NAMALWA (cell line): ENCODE measurements at regions not wholly inside any gene's neighbourhood (a gene's known extent, or its start where the extent isn't known, plus 50 kb on each side); places are given as distances from the start of the nearest gene placed in this dataset.
A peak's percentile ranks its signal among the peaks of the same experiment; 100 is the strongest.
"Not testable (repeated sequence)": the region's sequence is repeated elsewhere in the genome, so short reads cannot be mapped to it uniquely, and the experiment has no call there.

Experiments
- DNase-seq: peaks from one replicate; pipeline ENCODE4 v3.0.0-alpha.2; 2015; ENCODE audit warnings: low spot score

- no peak for DNase-seq
These were observed 155.3 kb downstream of the RAD51AP2 start for GRCh38 chr2:17362956-17363355.

DNA sequence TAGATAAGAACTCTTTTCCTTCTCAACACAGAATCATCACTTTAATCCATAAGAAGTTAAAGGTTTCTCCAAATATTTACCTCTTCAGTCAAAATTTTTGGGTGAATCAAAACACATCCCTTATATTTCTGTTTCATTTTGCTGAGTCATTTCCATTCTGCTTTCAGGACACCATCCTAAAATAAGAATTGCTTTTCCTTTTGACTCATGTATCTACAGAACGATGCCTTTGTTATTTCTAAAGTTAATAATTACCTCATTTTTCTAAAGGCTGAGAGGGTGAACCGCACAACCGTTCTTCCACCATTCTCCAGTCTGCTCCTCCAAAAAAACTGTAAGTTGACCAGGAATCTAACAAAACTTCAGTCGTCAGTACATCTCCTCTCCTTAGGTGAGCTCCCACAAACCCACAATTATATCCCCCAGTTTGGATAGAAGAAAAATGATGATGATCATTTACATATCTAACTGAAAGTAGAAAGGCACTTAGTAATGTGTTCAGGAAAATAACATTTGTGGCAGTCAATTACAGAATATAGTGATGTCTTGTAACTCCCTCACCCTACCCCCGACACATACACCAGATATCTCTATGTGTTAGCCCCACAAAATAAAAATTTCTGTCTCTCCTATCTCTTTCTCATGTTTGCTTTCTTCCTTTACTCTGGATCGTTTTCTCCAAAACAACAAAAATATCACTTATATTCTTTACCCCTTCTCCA is 162.5 kb downstream of the RAD51AP2 start:
- no peak for DNase-seq

DNA sequence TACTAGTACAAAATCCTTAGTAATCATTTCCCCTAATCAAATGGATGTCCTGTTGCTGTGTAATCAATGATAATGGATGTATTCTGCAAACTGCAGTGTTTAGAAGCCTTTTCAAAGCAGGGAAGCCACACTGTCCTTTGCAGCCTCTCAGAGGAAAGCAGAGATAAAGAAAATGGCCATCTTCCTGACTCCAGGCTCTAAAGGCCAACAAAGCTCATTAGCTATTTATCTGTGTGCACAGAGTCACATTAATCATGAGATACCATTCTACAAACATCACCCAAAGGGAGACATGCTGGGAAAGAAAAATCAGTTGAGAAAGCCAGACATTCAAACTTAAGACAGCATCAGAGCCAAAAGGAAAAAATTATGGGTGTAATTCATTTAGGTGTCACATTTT is 165.0 kb downstream of the RAD51AP2 start:
- no peak for DNase-seq

DNA sequence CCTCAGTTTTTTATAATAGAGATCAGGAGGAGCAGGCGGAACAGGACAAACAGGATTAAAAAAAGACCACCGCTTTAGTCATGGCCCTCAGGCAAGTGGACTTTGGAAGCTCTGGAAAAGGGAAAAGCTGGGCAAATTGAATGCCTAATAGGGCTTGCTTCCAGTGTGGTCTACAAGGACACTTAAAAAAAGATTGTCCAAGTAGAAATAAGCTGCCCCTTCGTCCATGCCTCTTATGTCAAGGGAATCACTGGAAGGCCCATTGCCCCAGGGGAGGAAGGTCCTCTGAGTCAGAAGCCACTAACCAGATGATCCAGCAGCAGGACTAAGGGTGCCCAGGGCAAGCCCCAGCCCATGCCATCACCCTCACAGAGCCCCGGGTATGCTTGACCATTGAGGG is 175.5 kb downstream of the RAD51AP2 start:
- not testable (repeated sequence) for DNase-seq

- DNase-seq, result no peak
These were observed 180.7 kb downstream of the RAD51AP2 start for GRCh38 chr2:17337507-17337906.

DNA sequence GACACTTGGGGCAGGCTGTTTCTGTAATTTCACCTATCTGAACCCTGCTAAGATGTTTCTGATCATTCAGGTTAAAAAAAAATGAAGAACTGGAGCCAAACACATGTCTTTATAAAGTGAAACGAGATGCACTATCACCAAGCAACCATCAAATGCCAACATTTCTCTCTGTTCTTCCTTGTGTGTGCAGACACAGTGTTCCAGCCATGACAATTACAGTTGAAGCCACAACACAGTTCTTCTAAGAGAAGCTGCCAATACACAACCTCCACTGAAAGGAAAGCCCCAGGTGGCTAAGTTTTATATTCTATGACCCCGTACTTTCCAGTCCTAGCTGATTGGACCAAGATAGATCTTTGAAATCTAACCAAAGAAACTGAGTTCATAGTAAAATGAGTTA is 181.8 kb downstream of the RAD51AP2 start:
- DNase-seq, result no peak

DNA sequence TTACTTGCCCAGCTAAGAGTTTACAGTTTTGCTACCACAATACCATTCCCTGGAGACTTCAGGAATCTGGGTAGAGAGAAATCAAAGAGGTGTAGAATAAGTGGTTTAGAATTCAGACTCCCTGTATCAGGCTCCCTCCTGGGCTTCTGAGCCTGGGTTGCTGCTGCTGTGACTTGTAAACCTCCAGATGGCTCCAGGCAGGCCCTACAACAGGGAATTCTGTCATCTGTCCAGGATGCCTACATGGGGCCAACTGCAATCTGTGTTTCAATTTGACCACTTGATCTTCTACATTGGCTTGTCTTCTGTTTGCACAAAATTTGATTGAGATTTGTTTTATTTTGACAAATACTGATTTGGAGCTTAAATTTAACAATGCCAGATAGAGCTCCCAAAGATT is 183.9 kb downstream of the RAD51AP2 start:
- DNase-seq, result no peak

DNA sequence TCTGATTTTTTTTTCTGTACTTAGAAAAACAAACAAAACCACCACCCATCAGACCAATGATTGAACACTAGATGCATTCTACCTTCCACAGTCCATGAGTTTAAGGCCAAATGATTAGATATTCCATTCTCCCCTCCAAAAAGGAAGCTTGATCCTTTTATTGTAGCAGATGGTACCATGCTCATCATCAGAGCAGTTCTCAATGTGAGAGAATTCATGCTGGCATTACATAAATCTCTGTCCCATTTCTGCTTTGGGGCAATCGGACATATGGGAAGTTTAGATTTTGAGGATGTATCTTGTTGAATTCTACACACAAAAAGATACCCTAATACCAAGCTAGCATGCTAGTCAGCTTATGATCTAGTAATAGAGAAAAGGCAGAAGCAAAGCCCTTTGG is 186.6 kb downstream of the RAD51AP2 start:
- DNase-seq, result no peak

DNA sequence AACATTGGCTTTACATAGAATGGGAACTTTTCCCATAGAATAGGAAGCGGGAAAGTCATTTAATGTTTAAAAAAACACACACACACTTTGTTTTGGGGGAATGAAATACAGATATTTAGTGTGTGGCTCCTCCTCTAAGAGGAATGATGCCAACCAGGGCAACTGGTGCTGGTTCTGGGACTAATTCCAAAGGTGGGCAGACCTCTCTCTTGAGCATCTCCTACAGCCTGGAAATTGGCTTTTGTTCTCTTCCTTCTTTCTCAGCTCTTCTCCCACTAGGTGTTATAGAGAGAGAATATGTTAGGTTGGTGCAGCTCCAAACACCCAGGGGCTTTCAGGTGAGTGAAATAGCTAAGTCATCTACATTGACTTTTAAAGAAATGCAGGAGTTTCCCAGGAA is 190.1 kb downstream of the RAD51AP2 start:
- no peak for DNase-seq

GRCh38 chr2:17327649-17328048 is 190.6 kb downstream of the RAD51AP2 start:
- no peak for DNase-seq

DNA sequence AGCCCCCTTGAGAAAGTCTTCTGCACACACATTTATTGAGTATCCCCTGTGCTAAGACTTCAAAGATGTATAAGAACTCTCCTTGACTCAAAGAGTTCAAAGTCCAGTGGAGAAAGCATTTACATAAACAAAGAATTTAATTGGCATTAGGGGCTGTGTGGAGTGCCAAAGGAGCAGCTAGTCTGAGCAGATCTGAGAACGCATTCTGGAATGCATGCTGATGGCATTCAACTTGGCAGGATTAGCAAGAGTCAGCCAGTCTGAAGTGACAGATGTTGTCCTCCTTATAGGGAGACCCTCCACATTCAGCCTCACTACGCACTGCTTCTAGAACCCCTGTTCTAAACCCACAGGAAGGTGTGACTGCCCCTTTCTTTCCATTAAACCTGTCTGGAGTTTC is 191.5 kb downstream of the RAD51AP2 start:
- no peak for DNase-seq

GRCh38 chr2:17323697-17324096 is 194.5 kb downstream of the RAD51AP2 start:
- no peak for DNase-seq

- no peak for DNase-seq
These were observed 195.8 kb downstream of the RAD51AP2 start for GRCh38 chr2:17322461-17322860.

GRCh38 chr2:17319090-17319489 is 199.2 kb downstream of the RAD51AP2 start:
- DNase-seq, result no peak

DNA sequence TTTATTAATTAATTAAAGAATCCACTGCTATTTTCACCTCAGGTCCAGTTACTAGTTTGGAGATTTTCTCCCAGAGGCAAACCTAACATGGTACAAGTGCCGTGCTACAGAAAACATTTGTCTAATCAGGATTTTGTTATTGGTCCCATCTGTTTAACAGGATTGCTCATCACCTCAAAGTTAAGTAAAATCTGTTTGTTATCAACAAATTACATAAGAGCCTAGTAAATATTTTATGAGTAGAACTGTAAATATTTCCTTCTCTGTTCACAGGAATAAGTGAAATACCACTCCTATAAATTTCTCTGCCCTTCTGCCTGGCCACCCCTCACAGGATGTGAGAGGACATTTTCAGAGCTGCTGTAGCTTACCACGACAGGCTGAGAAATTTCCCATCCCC is 200.2 kb downstream of the RAD51AP2 start:
- no peak for DNase-seq

DNA sequence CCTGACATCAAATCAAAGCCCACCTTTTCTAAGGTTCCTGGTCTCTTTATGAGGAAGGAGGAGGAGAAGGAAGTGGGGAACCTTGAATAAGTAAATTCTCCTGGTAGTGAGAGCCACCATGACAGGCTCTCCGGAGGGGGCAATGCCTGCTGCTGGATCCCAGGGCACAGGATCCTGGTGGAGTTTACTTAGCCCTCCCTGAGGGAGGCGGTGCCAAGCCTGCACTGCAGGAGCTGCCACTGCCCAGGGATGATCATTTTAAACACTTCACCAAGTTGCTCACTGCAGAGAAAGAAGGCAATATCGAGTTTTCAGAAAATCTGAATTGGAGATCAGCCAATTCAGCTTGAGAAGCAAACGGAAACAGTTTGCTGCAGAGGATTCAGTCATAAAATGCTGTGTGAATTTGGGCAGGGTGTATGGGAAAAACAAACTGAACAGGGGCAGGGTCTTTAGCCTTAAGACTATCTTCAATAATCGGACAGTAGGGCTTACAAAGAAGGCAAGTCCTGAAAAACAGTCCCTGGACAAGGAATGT is 200.7 kb downstream of the RAD51AP2 start:
- no peak for DNase-seq

- DNase-seq, result no peak
These were observed 205.0 kb downstream of the RAD51AP2 start for GRCh38 chr2:17313261-17313660.

DNA sequence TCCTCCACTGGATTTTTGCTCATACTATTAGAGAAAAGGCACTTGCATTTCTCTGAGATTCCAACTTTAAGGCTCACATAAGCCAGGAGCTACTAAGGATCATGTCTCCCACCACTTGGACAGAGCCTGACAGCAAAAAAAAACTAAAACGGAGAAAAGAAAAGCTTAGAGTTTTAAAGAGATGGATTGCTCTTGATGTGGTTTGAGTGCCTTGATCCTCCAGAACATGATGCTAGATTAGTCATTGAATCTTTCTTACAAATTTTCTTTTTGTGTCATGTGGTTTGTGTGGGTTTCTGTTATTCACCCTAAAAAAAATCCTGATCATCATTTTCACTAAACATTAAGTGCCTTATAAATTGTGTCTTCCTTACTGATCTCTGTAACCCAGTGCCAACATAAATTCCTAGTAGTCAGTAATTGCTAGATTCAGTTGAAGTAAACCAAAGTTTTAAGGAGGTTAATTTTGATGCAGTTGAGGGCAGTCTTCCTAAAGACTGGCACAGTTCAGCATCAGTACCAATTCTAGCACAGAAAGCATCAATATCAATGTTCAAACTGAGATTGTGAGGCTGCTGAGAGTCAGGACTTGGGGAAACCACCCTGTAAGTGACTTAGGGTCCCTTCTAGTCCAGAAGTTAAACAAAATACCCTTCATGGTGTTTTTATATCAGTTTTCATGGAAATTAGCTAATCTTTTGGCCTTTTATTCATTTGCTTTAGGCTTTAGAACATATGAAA is 206.3 kb downstream of the RAD51AP2 start:
- DNase-seq, result no peak

DNA sequence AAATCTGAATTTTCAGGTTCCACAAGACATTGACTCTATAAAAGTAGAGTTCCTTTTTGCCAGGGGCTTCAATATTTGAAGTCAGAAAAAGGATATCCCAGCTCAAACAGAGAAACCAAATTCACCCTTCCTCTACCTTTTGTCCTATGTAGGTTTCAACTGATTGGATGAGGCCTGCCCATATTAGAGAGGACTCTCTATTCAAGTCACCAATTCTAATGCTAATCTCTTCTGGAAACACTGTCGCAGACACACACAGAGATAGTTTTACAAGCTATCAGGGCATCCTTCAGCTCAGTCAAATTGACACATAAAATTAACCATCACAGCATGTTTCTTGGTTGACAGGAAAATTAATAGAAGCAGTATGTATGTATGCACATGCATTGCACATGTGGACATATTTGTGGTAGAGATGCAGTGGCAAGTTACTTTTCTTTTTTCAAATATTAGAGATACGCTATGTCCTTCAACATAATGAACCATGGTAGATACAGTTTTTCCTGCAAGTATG is 207.1 kb downstream of the RAD51AP2 start:
- DNase-seq, result no peak

DNA sequence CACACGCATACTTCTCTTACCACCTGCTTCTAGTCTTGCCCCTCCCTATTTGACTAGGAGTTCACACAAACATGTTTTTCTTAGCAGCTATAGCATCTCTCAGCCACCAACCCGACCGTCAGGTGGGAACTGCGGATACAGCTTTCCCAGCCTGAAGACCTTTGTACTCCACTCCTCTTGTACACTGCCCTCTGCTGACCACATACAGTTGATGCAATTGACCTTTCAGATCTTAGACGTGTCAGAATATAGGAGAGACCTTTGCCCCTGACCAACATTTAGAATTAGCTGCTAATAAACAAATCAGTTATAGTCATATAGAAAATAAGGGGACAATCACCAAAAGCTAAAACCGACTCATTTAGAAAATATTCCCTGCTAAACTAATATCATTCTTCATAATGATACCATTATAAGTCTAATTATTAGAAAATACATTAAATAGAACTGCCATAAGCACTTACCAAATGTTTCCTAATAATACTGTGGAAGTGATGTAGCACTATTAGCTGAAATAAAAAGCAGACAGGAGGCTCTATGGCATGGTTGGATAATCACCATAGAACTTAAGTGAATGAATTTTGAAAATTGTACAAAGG is 208.4 kb downstream of the RAD51AP2 start:
- peak; percentile 85 for DNase-seq

GRCh38 chr2:17309181-17309580 is 209.1 kb downstream of the RAD51AP2 start:
- DNase-seq, result no peak

- DNase-seq, result no peak
These were observed 211.5 kb downstream of the RAD51AP2 start for GRCh38 chr2:17306706-17307105.

DNA sequence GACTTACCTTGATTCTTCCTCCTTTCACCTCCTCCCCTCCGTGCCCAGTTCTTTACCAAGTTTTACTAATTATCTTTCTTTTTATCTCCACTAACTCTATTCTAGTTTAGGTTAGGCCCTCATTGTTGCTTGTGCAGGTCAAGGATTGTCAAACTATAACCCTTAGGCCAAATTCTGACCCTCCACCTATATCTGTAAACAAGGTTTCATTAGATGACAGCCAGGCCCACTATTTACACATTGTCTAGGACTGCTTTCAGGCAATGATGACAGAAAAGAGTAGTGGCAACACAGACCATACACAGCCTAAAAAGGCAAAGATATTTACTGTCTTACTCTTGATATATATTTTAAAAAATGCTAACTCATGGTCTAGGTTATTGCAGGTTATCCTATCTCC is 212.0 kb downstream of the RAD51AP2 start:
- no peak for DNase-seq
